ENCODE measurements at regions not wholly inside any gene's neighbourhood (a gene's known extent, or its start where the extent isn't known, plus 50 kb on each side); places are given as distances from the start of the nearest gene placed in this dataset.

GRCh38 chr5:144941004-144941403 lies 770.3 kb downstream of the KCTD16 start:
- no peaks in the 10 kb centered on the region for H3K36me3 Mint-ChIP-seq
- H3K4me3 Mint-ChIP-seq: no peak overlapping the region
- no peak overlapping the region for H3K27ac Mint-ChIP-seq
- no peaks in the 10 kb centered on the region for H3K27me3 Mint-ChIP-seq
- ATAC-seq (no peak), DNase-seq (no peak)
- POLR2A ChIA-PET: no interaction called here
- no peaks in the 10 kb centered on the region for H3K4me1 Mint-ChIP-seq
- peaks cover 0 to 21% (median 8%) of the 10 kb centered on the region in 9 donors for H3K9me3 Mint-ChIP-seq

DNA sequence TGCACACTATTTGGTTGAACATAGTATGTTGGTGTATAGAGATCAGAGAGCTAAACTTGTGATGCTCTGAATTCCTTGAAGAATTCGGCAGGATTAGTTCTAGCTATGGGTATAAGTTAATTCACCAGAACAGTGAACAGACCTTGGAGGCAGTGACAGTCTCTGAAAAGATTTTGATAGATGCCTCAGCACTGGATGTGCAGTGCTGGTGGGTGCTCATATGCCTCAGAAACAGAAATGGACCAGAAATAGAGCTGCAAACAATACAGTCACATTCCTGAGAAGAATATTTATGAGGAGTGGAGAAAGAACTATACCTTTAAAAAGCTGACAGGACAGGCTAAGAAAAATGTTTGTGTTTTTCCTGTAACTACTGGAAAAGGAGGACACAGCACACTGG lies 747.7 kb downstream of the KCTD16 start:
- H3K4me3 Mint-ChIP-seq: no peak overlapping the region
- H3K27me3 Mint-ChIP-seq: no peaks in the 10 kb centered on the region
- H3K27ac Mint-ChIP-seq: no peak overlapping the region
- POLR2A ChIA-PET: no interaction called here
- H3K9me3 Mint-ChIP-seq: peaks cover 2 to 26% (median 5%) of the 10 kb centered on the region in 9 donors
- no peaks in the 10 kb centered on the region for H3K4me1 Mint-ChIP-seq
- DNase-seq: no peak
- no peaks in the 10 kb centered on the region for H3K36me3 Mint-ChIP-seq
- no peak for ATAC-seq

DNA sequence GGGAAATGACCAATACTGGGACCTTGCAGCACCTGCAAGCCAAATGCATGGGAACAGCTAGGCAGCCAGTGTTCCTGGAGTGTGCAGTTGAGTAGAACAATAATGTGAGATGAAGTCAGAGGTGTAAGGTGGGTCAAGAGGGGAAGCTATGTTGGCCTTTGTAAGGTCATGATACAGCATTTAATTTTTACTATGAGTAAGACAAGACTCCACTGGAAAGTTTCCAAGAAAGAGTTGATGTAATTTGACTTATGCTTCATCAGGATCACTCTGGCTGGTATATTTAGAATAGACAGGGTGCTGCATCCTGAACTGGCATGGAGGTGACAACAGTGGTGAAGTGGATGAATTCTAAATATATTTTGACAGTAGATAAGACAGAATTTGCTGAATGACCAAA lies 744.8 kb downstream of the KCTD16 start:
- Mint-ChIP-seq H3K36me3 (no peaks in the 10 kb centered on the region), H3K9me3 (peaks cover 5 to 30% (median 11%) of the 10 kb centered on the region in 9 donors), H3K27ac (no peak overlapping the region), H3K4me1 (no peaks in the 10 kb centered on the region), H3K4me3 (no peak overlapping the region), H3K27me3 (no peaks in the 10 kb centered on the region)
- DNase-seq (no peak), ATAC-seq (no peak)
- POLR2A ChIA-PET: no interaction called here

- POLR2A ChIA-PET: no interaction called here
- H3K4me3 Mint-ChIP-seq: no peak overlapping the region
- H3K4me1 Mint-ChIP-seq: no peaks in the 10 kb centered on the region
- peaks cover 10 to 34% (median 19%) of the 10 kb centered on the region in 9 donors for H3K9me3 Mint-ChIP-seq
- no peak overlapping the region for H3K27ac Mint-ChIP-seq
- no peaks in the 10 kb centered on the region for H3K36me3 Mint-ChIP-seq
- H3K27me3 Mint-ChIP-seq: no peaks in the 10 kb centered on the region
- DNase-seq (no peak), ATAC-seq (no peak)
These were observed 743.0 kb downstream of the KCTD16 start for GRCh38 chr5:144913661-144914060.

DNA sequence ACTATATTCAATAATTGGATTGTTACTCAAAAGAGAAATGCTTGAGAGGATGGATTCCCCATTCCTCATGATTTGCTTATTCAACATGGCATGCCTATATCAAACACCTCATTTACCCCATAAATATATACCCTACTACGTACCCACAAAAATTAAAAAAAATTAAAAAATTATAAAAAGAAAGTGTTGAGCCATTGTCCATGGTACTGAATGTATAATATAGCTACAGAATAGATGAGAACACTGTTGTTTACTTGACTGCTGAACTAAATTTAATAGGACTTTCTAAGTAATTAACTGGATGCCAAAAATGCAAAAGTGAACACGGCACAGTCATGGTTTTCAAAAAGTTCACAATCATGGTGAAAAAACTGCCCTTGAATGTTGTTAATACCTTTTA lies 725.8 kb downstream of the KCTD16 start:
- H3K27me3 Mint-ChIP-seq: no peaks in the 10 kb centered on the region
- peaks cover 4 to 30% (median 17%) of the 10 kb centered on the region in 9 donors for H3K9me3 Mint-ChIP-seq
- no peak overlapping the region for H3K4me3 Mint-ChIP-seq
- POLR2A ChIA-PET: no interaction called here
- ATAC-seq (no peak), DNase-seq (no peak)
- H3K36me3 Mint-ChIP-seq: no peaks in the 10 kb centered on the region
- H3K27ac Mint-ChIP-seq: no peak overlapping the region
- H3K4me1 Mint-ChIP-seq: no peaks in the 10 kb centered on the region

GRCh38 chr5:144886668-144887067 lies 716.0 kb downstream of the KCTD16 start:
- no peak for ATAC-seq

GRCh38 chr5:144882739-144883283 lies 712.1 kb downstream of the KCTD16 start:
- Mint-ChIP-seq H3K27ac (no peak overlapping the region), H3K9me3 (peaks cover 0 to 13% (median 7%) of the 10 kb centered on the region in 9 donors), H3K27me3 (no peaks in the 10 kb centered on the region), H3K4me1 (no peaks in the 10 kb centered on the region), H3K36me3 (no peaks in the 10 kb centered on the region), H3K4me3 (no peak overlapping the region)
- ATAC-seq: no peak
- POLR2A ChIA-PET: no interaction called here
- no peak for DNase-seq

More at GRCh38 chr5:144886668-144887067, 716.0 kb downstream of the KCTD16 start:
- DNase-seq: no peak
- POLR2A ChIA-PET: no interaction called here
- no peaks in the 10 kb centered on the region for H3K27me3 Mint-ChIP-seq
- H3K27ac Mint-ChIP-seq: no peak overlapping the region
- H3K4me3 Mint-ChIP-seq: no peak overlapping the region
- no peaks in the 10 kb centered on the region for H3K36me3 Mint-ChIP-seq
- no peaks in the 10 kb centered on the region for H3K4me1 Mint-ChIP-seq
- H3K9me3 Mint-ChIP-seq: peaks cover 0 to 26% (median 10%) of the 10 kb centered on the region in 9 donors

DNA sequence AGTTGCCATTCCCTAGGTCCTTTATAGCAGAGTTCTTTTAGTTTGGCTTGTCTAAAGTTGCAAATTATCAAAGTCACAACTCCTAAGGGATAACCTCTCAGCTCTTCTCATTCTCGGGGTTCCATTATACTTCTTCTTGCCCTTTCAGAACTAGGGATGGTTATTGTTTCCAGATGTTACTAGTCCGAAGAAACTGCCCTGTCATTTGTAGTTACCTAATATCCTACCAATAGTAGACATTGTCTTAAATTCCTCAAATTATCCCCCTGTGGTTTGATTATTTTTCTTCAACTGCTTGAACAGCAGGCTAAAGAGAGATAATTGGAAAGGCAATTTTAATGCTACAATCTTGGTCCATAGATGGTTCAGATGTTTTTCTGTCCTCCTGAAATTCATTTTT lies 709.8 kb downstream of the KCTD16 start:
- Mint-ChIP-seq H3K27ac (no peak overlapping the region), H3K4me3 (no peak overlapping the region), H3K36me3 (no peaks in the 10 kb centered on the region), H3K9me3 (peaks cover 0 to 19% (median 7%) of the 10 kb centered on the region in 9 donors), H3K27me3 (no peaks in the 10 kb centered on the region), H3K4me1 (no peaks in the 10 kb centered on the region)
- no peak for ATAC-seq
- no peak for DNase-seq
- POLR2A ChIA-PET: no interaction called here

GRCh38 chr5:144876990-144877389 lies 706.3 kb downstream of the KCTD16 start:
- Mint-ChIP-seq H3K4me3 (no peak overlapping the region), H3K4me1 (no peaks in the 10 kb centered on the region), H3K9me3 (peaks cover 2 to 29% (median 10%) of the 10 kb centered on the region in 9 donors), H3K27ac (no peak overlapping the region), H3K27me3 (no peaks in the 10 kb centered on the region), H3K36me3 (no peaks in the 10 kb centered on the region)
- POLR2A ChIA-PET: no interaction called here
- DNase-seq (no peak), ATAC-seq (no peak)

DNA sequence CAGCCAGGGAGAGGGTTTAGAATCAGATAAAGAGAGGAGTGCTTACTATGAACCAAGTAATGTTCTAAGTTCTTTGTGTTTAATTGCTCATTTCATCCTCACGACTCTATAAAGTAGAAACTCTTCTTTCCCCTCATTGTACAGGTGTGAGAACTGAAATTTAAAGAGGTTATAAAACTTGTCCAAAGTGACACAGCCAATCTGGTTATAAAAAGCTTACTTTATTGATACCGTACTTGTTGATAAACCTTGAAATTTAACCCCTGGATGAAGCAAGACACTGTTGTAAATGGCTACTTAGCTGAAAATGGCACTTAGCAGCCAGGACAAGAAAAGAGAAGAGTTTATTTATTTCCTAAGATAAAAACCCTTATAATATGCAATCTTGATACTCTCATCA lies 702.4 kb downstream of the KCTD16 start:
- Mint-ChIP-seq H3K27ac (no peak overlapping the region), H3K9me3 (peaks cover 4 to 31% (median 11%) of the 10 kb centered on the region in 9 donors), H3K4me3 (no peak overlapping the region), H3K27me3 (no peaks in the 10 kb centered on the region), H3K36me3 (no peaks in the 10 kb centered on the region), H3K4me1 (no peaks in the 10 kb centered on the region)
- ATAC-seq (no peak), DNase-seq (no peak)
- POLR2A ChIA-PET: no interaction called here

- Mint-ChIP-seq H3K27me3 (no peaks in the 10 kb centered on the region), H3K4me3 (no peak overlapping the region), H3K4me1 (no peaks in the 10 kb centered on the region), H3K36me3 (no peaks in the 10 kb centered on the region), H3K27ac (no peak overlapping the region), H3K9me3 (peaks cover 0 to 22% (median 5%) of the 10 kb centered on the region in 9 donors)
- DNase-seq (no peak), ATAC-seq (no peak)
- POLR2A ChIA-PET: no interaction called here
These were observed 693.4 kb downstream of the KCTD16 start for GRCh38 chr5:144864118-144864517.

DNA sequence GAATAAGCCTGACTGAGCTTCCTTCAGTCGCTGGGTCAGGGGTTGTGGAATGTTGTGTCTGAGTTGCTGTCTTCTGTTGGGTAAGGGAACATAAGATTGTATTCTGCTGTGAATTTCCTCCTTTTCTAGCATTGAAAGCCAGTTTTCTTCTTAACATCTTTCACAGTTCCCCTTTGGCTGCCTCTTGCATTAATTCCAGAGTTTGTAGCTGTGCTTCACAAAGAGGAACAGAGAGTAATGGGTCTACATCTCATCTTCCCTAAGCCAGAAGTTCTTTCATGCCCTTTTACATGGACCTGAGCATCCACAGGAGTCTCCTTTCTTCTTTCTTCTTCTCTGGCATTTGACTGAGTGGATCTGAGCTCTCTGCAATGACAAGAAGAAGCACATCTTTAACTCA lies 686.8 kb downstream of the KCTD16 start:
- no peaks in the 10 kb centered on the region for H3K27me3 Mint-ChIP-seq
- ATAC-seq (no peak), DNase-seq (no peak)
- H3K27ac Mint-ChIP-seq: no peak overlapping the region
- H3K36me3 Mint-ChIP-seq: no peaks in the 10 kb centered on the region
- H3K9me3 Mint-ChIP-seq: peaks cover 0 to 33% (median 6%) of the 10 kb centered on the region in 9 donors
- peaks cover 0 to 4% (median 0%) of the 10 kb centered on the region in 4 donors for H3K4me1 Mint-ChIP-seq
- POLR2A ChIA-PET: no interaction called here
- H3K4me3 Mint-ChIP-seq: no peak overlapping the region

GRCh38 chr5:144844086-144844485 lies 673.4 kb downstream of the KCTD16 start:
- Mint-ChIP-seq H3K27me3 (no peaks in the 10 kb centered on the region), H3K4me1 (no peaks in the 10 kb centered on the region), H3K36me3 (no peaks in the 10 kb centered on the region), H3K9me3 (peaks cover 8 to 21% (median 12%) of the 10 kb centered on the region in 9 donors), H3K4me3 (no peak overlapping the region), H3K27ac (no peak overlapping the region)
- no peak for DNase-seq
- POLR2A ChIA-PET: no interaction called here
- no peak for ATAC-seq

DNA sequence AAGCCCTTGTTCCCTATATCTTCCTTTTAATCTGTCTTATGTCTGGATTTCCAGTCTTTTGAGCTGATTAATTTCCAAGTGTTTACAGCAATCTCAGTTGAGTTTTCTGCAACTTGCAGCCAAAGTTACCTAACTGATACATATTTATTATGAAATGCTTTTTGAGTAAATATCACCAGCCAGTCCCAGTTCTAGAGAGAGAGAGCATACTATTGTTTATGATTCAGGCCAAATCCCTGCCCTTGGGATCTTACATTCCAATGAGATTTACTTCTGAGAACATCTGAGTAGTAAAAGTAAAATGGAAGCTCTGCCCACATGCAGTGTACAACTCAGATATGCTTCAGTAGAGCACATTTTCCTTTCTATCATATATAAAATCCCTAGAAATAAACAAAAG lies 661.7 kb downstream of the KCTD16 start:
- no peak overlapping the region for H3K27ac Mint-ChIP-seq
- ATAC-seq: no peak
- no peaks in the 10 kb centered on the region for H3K4me1 Mint-ChIP-seq
- no peaks in the 10 kb centered on the region for H3K27me3 Mint-ChIP-seq
- peaks cover 0 to 26% (median 7%) of the 10 kb centered on the region in 9 donors for H3K9me3 Mint-ChIP-seq
- H3K36me3 Mint-ChIP-seq: no peaks in the 10 kb centered on the region
- H3K4me3 Mint-ChIP-seq: no peak overlapping the region
- POLR2A ChIA-PET: no interaction called here
- no peak for DNase-seq
